H9 (cell line): ENCODE measurements at regions not wholly inside any gene's neighbourhood (a gene's known extent, or its start where the extent isn't known, plus 50 kb on each side); places are given as distances from the start of the nearest gene placed in this dataset.
"Not testable (repeated sequence)": the region's sequence is repeated elsewhere in the genome, so short reads cannot be mapped to it uniquely, and the experiment has no call there.

ENCODE experiments used
- DNase-seq: peaks from one replicate; pipeline ENCODE4 v3.0.0-alpha.2; 2017
- H2AFZ ChIP-seq: one replicate; pipeline ENCODE4 v1.6.1; 2013; ENCODE audit warnings: mild to moderate bottlenecking, low read length, control low read depth, moderate library complexity
- H2AK5ac ChIP-seq: 2 replicates; pipeline ENCODE4 v1.6.1; 2013; ENCODE audit warnings: low read length, control low read depth, mixed read lengths; ENCODE audit not compliant: insufficient read length
- H2BK120ac ChIP-seq: one replicate; pipeline ENCODE4 v1.6.1; 2013; ENCODE audit warnings: low read depth, mild to moderate bottlenecking, low read length, control low read depth, inconsistent platforms; ENCODE audit not compliant: poor library complexity, severe bottlenecking
- H2BK12ac ChIP-seq: 2 replicates; pipeline ENCODE4 v1.6.1; 2013; ENCODE audit warnings: low read length, control low read depth, mixed read lengths, low read depth; ENCODE audit not compliant: insufficient read length
- H2BK15ac ChIP-seq: 2 replicates; pipeline ENCODE4 v1.6.1; 2013; ENCODE audit warnings: low read depth, low read length, control low read depth
- H2BK20ac ChIP-seq: one replicate; pipeline ENCODE4 v1.6.1; 2013; ENCODE audit warnings: low read depth, mild to moderate bottlenecking, low read length, control low read depth, inconsistent platforms; ENCODE audit not compliant: poor library complexity, severe bottlenecking
- H2BK5ac ChIP-seq: 2 replicates; pipeline ENCODE4 v1.6.1; 2013; ENCODE audit warnings: low read length, control low read depth, mixed read lengths; ENCODE audit not compliant: insufficient read length
- H3K14ac ChIP-seq: 2 replicates; pipeline ENCODE4 v1.6.1; 2013; ENCODE audit warnings: low read length, control low read depth; ENCODE audit not compliant: insufficient read depth
- H3K18ac ChIP-seq: 2 replicates; pipeline ENCODE4 v1.6.1; 2013; ENCODE audit warnings: low read depth, mild to moderate bottlenecking, mixed read lengths, low read length, control low read depth; ENCODE audit not compliant: insufficient read length
- H3K23ac ChIP-seq: 2 replicates; pipeline ENCODE4 v1.6.1; 2013; ENCODE audit warnings: low read length, control low read depth, mixed read lengths, low read depth; ENCODE audit not compliant: insufficient read length
- H3K23me2 ChIP-seq: 2 replicates; pipeline ENCODE4 v1.6.1; 2013; ENCODE audit warnings: low read depth, mild to moderate bottlenecking, mixed read lengths, low read length, control low read depth; ENCODE audit not compliant: insufficient read length, poor library complexity, severe bottlenecking
- H3K27ac ChIP-seq: 2 replicates; pipeline ENCODE4 v1.5.1; 2013; ENCODE audit warnings: low read length, control low read depth, mixed read lengths, low read depth; ENCODE audit not compliant: insufficient read length
- H3K27me3 ChIP-seq: 2 replicates; pipeline ENCODE4 v1.6.1; 2013; ENCODE audit warnings: low read length, control low read depth, inconsistent platforms; ENCODE audit not compliant: insufficient read depth
- H3K4ac ChIP-seq: 2 replicates; pipeline ENCODE4 v1.6.1; 2013; ENCODE audit warnings: low read depth, mild to moderate bottlenecking, control low read depth, inconsistent platforms, low read length, moderate library complexity
- H3K4me1 ChIP-seq: 2 replicates; pipeline ENCODE4 v1.6.1; 2013; ENCODE audit warnings: low read length, control low read depth, inconsistent platforms; ENCODE audit not compliant: insufficient read depth
- H3K4me2 ChIP-seq: 2 replicates; pipeline ENCODE4 v1.6.1; 2013; ENCODE audit warnings: low read length, control low read depth, mixed read lengths; ENCODE audit not compliant: insufficient read length, insufficient read depth
- H3K56ac ChIP-seq: 2 replicates; pipeline ENCODE4 v1.6.1; 2013; ENCODE audit warnings: low read depth, mild to moderate bottlenecking, mixed read lengths, low read length, control low read depth; ENCODE audit not compliant: insufficient read length
- H3K79me1 ChIP-seq: 2 replicates; pipeline ENCODE4 v1.6.1; 2013; ENCODE audit warnings: low read depth, mild to moderate bottlenecking, moderate library complexity, low read length, control low read depth, inconsistent platforms; ENCODE audit not compliant: insufficient read depth, poor library complexity, severe bottlenecking
- H3K79me2 ChIP-seq: 2 replicates; pipeline ENCODE4 v1.6.1; 2013; ENCODE audit warnings: low read length, control low read depth, inconsistent platforms; ENCODE audit not compliant: insufficient read depth
- H3K9ac ChIP-seq: 2 replicates; pipeline ENCODE4 v1.6.1; 2013; ENCODE audit warnings: low read length, control low read depth, mixed read lengths; ENCODE audit not compliant: insufficient read length; ENCODE audit errors: extremely low read depth
- H3K9me3 ChIP-seq: one replicate; pipeline ENCODE4 v1.6.1; 2013; ENCODE audit warnings: low read depth, low read length, inconsistent platforms; ENCODE audit not compliant: control insufficient read depth
- H3T11ph ChIP-seq: one replicate; pipeline ENCODE4 v1.6.1; 2013; ENCODE audit warnings: mild to moderate bottlenecking, low read length, control low read depth, inconsistent platforms
- H4K20me1 ChIP-seq: one replicate; pipeline ENCODE4 v1.6.1; 2013; ENCODE audit not compliant: control insufficient read depth, insufficient read length, insufficient read depth
- H4K5ac ChIP-seq: 2 replicates; pipeline ENCODE4 v1.6.1; 2013; ENCODE audit warnings: low read depth, mild to moderate bottlenecking, mixed read lengths, low read length, control low read depth; ENCODE audit not compliant: insufficient read length
- H4K8ac ChIP-seq: replicated peaks from 2 replicates; pipeline ENCODE4 v1.6.1; 2013; ENCODE audit warnings: low read length, control low read depth, mixed read lengths, low read depth; ENCODE audit not compliant: insufficient read length
- H4K91ac ChIP-seq: 2 replicates; pipeline ENCODE4 v1.6.1; 2013; ENCODE audit warnings: low read depth, mild to moderate bottlenecking, moderate library complexity, mixed read lengths, low read length, control low read depth; ENCODE audit not compliant: insufficient read length
- H3K27ac Mint-ChIP-seq, 3 experiments: 2 replicates in 2 of 3; 3 replicates in 1 of 3; pipeline ENCODE4 v1.8.0; 2020 to 2021; ENCODE audit warnings: mixed read lengths in 3 of 3, mild to moderate bottlenecking in 1 of 3, moderate library complexity in 1 of 3
- H3K27me3 Mint-ChIP-seq: 2 replicates; pipeline ENCODE4 v1.8.0; 2021; ENCODE audit warnings: low read depth, mild to moderate bottlenecking, moderate library complexity, mixed read lengths
- H3K36me3 Mint-ChIP-seq, 3 experiments: 2 replicates in 2 of 3; 3 replicates in 1 of 3; pipeline ENCODE4 v1.8.0; 2020 to 2021; ENCODE audit warnings: low read depth in 3 of 3, mixed read lengths in 3 of 3; ENCODE audit not compliant: insufficient read depth in 1 of 3
- H3K4me1 Mint-ChIP-seq, 2 experiments: 2 replicates each; pipeline ENCODE4 v1.8.0; 2020; ENCODE audit warnings: mixed read lengths in 2 of 2
- H3K4me3 Mint-ChIP-seq, 2 experiments: 2 replicates in 1 of 2; 3 replicates in 1 of 2; pipeline ENCODE4 v1.8.0; 2020 to 2021; ENCODE audit warnings: mild to moderate bottlenecking in 2 of 2, mixed read lengths in 2 of 2, moderate library complexity in 1 of 2
- H3K9me3 Mint-ChIP-seq, 2 experiments: 2 replicates in 1 of 2; 3 replicates in 1 of 2; pipeline ENCODE4 v1.8.0; 2020; ENCODE audit warnings: mild to moderate bottlenecking in 2 of 2, mixed read lengths in 2 of 2, moderate library complexity in 1 of 2
- WGBS: extraction: QIAGEN DNeasy Blood & Tissue Kit; methylation state at CpG from one replicate; pipeline ENCODE4 v1.1.7; 2013; ENCODE audit warnings: missing lambda C conversion rate, low lambda C conversion rate, mixed read lengths; ENCODE audit not compliant: insufficient read length; ENCODE audit errors: extremely low coverage; 5-methylcytosine and 5-hydroxymethylcytosine counted together
- TF ChIP-seq, protein P1 (sequence below): fragments of 200-600 bp; sonication (generic); conservative IDR thresholded peaks from 3 replicates; pipeline ENCODE4 v1.8.0; 2021; ENCODE audit warnings: antibody characterized with exemption, mild to moderate bottlenecking

DNA sequence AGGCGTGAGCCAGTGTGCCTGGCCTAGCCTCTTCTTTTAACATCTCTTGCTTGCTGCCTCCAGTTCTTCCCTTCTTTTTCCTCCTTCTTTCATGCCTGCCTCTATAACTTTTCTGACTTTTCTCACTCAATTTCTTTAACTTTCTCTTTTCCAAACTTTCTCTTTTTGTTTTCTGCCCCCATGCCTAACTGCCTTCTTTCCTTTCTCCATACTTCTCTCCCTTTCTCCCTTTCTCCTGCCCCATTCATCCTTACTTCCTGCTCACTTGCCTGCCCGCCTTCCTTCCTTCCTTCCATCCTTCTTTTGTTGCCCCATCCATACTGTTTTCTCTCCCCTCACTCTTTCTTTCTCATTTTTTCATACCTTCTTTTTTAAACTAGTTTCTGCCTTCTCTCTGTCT is 105.2 kb downstream of the RBMX2 start:
- Histone ChIP-seq H3K18ac (no peak overlapping the region), H2BK15ac (no peak overlapping the region), H4K91ac (no peak overlapping the region), H4K20me1 (no peaks in the 10 kb centered on the region), H2BK20ac (no peak overlapping the region), H3K23me2 (no peaks in the 10 kb centered on the region), H3K56ac (no peak overlapping the region), H3K27ac (no peak overlapping the region), H3K27me3 (no peaks in the 10 kb centered on the region), H4K5ac (no peak overlapping the region), H3K4me2 (no peak overlapping the region), H3K14ac (no peak overlapping the region), H3K79me1 (no peaks in the 10 kb centered on the region), H2AK5ac (no peak overlapping the region), H2BK5ac (no peak overlapping the region), H2BK120ac (no peak overlapping the region), H3K23ac (no peak overlapping the region), H2BK12ac (no peak overlapping the region), H3K79me2 (no peaks in the 10 kb centered on the region), H3K4me1 (no peaks in the 10 kb centered on the region), H4K8ac (no peak overlapping the region), H3T11ph (no peak overlapping the region), H2AFZ (no peak overlapping the region), H3K4ac (no peak overlapping the region), H3K9ac (no peak overlapping the region), H3K9me3 (no peaks in the 10 kb centered on the region)
- DNase-seq: no peak
- TF ChIP-seq, protein P1, sequence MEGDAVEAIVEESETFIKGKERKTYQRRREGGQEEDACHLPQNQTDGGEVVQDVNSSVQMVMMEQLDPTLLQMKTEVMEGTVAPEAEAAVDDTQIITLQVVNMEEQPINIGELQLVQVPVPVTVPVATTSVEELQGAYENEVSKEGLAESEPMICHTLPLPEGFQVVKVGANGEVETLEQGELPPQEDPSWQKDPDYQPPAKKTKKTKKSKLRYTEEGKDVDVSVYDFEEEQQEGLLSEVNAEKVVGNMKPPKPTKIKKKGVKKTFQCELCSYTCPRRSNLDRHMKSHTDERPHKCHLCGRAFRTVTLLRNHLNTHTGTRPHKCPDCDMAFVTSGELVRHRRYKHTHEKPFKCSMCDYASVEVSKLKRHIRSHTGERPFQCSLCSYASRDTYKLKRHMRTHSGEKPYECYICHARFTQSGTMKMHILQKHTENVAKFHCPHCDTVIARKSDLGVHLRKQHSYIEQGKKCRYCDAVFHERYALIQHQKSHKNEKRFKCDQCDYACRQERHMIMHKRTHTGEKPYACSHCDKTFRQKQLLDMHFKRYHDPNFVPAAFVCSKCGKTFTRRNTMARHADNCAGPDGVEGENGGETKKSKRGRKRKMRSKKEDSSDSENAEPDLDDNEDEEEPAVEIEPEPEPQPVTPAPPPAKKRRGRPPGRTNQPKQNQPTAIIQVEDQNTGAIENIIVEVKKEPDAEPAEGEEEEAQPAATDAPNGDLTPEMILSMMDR: no peak
- Mint-ChIP-seq H3K27ac (no peak overlapping the region), H3K4me3 (no peak overlapping the region), H3K4me1 (no peaks in the 10 kb centered on the region), H3K9me3 (peaks cover 0 to 23% of the 10 kb centered on the region in 2 experiments; a peak in 2 of 5 replicates), H3K27me3 (peaks cover 10% of the 10 kb centered on the region), H3K36me3 (peaks cover 0 to 6% (median 0%) of the 10 kb centered on the region in 3 experiments; a peak in 3 of 7 replicates)
- no CpG with 5 or more reads among the region's 2 CpGs for WGBS

DNA sequence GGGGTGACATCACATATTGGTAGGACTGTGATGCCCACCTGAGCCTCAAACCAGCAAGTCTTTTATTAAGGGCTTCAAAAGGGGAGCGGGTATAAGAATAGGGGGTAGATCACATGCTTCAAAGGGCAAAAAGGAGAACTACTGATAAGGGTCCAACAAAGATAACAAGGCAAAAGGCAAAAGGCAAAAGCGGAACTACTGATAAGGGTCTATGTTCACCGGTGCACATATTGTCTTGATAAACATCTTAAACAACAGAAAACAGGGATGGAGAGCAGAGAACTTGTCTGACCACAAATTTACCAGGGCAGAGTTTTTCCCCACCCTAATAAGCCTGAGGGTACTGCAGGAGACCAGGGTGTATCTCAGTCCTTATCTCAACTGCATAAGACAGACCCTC is 110.7 kb downstream of the RBMX2 start:
- DNase-seq, H3K23me2 ChIP-seq, H3K23ac ChIP-seq, H3T11ph ChIP-seq, H3K79me2 ChIP-seq, H3K4ac ChIP-seq, H3K27ac ChIP-seq, H3K56ac ChIP-seq, H3K18ac ChIP-seq, H3K9ac ChIP-seq, H3K4me1 ChIP-seq, H3K4me2 ChIP-seq, H2AFZ ChIP-seq, H3K4me1 Mint-ChIP-seq, H3K4me3 Mint-ChIP-seq, H4K20me1 ChIP-seq, H3K14ac ChIP-seq, H3K79me1 ChIP-seq, H2AK5ac ChIP-seq, H4K91ac ChIP-seq, H2BK5ac ChIP-seq, H4K5ac ChIP-seq, H2BK12ac ChIP-seq, H2BK20ac ChIP-seq, H4K8ac ChIP-seq, H3K27me3 ChIP-seq, H3K27ac Mint-ChIP-seq, H2BK120ac ChIP-seq, H2BK15ac ChIP-seq, H3K27me3 Mint-ChIP-seq, H3K9me3 ChIP-seq: not testable (repeated sequence)
- WGBS: no CpG with 5 or more reads among the region's 3 CpGs
- Mint-ChIP-seq H3K9me3 (peaks cover 13 to 29% of the 10 kb centered on the region in 2 experiments), H3K36me3 (peaks cover 7 to 13% (median 10%) of the 10 kb centered on the region in 3 experiments; a peak in 6 of 7 replicates)
